OCI-LY1 (cell line): ENCODE measurements at regions not wholly inside any gene's neighbourhood (a gene's known extent, or its start where the extent isn't known, plus 50 kb on each side); places are given as distances from the start of the nearest gene placed in this dataset.

Source experiments
- EZH2 ChIP-seq: fragments of 200-600 bp; sonication (generic), shearing (Covaris generic); IDR thresholded peaks from 2 replicates; pipeline ENCODE4 v1.8.0; 2017; ENCODE audit warnings: borderline replicate concordance, mixed run types, mild to moderate bottlenecking, antibody characterized with exemption, low read length, moderate library complexity, mixed read lengths
- TF ChIP-seq, protein P1 (sequence below): fragments of 200-600 bp; sonication (generic), shearing (Covaris generic); IDR thresholded peaks from 2 replicates; pipeline ENCODE4 v1.5.1; 2017; ENCODE audit warnings: mild to moderate bottlenecking, antibody characterized with exemption, low read length, moderate library complexity, mixed read lengths

DNA sequence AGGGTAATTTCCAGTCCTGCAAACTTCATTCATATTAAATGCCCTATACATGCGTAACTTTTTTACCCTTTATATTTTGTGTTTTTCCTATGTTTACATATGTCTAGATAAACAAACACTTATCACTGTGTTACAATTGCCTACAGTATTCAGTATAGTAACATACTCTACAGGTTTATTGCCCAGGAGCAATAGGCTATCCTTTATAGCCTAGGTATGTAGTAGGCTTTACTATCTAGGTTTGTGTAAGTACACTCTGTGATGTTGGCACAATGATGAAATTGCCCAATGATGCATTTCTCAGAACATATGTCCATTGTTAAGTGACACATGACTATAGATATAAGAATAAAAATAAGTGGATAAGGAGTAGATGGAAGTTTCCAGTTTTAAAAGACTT lies 345.5 kb upstream of the C1orf87 start:
- TF ChIP-seq, protein P1, sequence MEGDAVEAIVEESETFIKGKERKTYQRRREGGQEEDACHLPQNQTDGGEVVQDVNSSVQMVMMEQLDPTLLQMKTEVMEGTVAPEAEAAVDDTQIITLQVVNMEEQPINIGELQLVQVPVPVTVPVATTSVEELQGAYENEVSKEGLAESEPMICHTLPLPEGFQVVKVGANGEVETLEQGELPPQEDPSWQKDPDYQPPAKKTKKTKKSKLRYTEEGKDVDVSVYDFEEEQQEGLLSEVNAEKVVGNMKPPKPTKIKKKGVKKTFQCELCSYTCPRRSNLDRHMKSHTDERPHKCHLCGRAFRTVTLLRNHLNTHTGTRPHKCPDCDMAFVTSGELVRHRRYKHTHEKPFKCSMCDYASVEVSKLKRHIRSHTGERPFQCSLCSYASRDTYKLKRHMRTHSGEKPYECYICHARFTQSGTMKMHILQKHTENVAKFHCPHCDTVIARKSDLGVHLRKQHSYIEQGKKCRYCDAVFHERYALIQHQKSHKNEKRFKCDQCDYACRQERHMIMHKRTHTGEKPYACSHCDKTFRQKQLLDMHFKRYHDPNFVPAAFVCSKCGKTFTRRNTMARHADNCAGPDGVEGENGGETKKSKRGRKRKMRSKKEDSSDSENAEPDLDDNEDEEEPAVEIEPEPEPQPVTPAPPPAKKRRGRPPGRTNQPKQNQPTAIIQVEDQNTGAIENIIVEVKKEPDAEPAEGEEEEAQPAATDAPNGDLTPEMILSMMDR = no peak
- TF ChIP-seq EZH2 = no peak
